Glomerular visceral epithelial cell (primary cell): ENCODE measurements at regions not wholly inside any gene's neighbourhood (a gene's known extent, or its start where the extent isn't known, plus 50 kb on each side); places are given as distances from the start of the nearest gene placed in this dataset.
"Not testable (repeated sequence)": the region's sequence is repeated elsewhere in the genome, so short reads cannot be mapped to it uniquely, and the experiment has no call there.

Source experiments
- DNase-seq: peaks from one replicate; pipeline ENCODE4 v3.0.0-alpha.2; 2016; ENCODE audit errors: extremely low spot score

GRCh38 chr7:131141443-131141967 is 186.2 kb upstream of the MKLN1 start:
- no peak for DNase-seq

- no peak for DNase-seq
Observed at GRCh38 chr7:131143869-131144268, 183.8 kb upstream of the MKLN1 start.

GRCh38 chr7:131145026-131145425 is 182.7 kb upstream of the MKLN1 start:
- DNase-seq: no peak

- no peak for DNase-seq
Observed at GRCh38 chr7:131145770-131146169, 181.9 kb upstream of the MKLN1 start.

GRCh38 chr7:131147604-131148003 is 180.1 kb upstream of the MKLN1 start:
- no peak for DNase-seq

- no peak for DNase-seq
Observed at GRCh38 chr7:131148258-131148657, 179.4 kb upstream of the MKLN1 start.

GRCh38 chr7:131148708-131149428 is 178.8 kb upstream of the MKLN1 start:
- DNase-seq: no peak

GRCh38 chr7:131149429-131149773 is 178.3 kb upstream of the MKLN1 start:
- DNase-seq: no peak

GRCh38 chr7:131149840-131150239 is 177.8 kb upstream of the MKLN1 start:
- DNase-seq: no peak

GRCh38 chr7:131151034-131151433 is 176.6 kb upstream of the MKLN1 start:
- no peak for DNase-seq

GRCh38 chr7:131152766-131153165 is 174.9 kb upstream of the MKLN1 start:
- DNase-seq: no peak

- no peak for DNase-seq
Observed at GRCh38 chr7:131154380-131154779, 173.3 kb upstream of the MKLN1 start.

- DNase-seq: no peak
Observed at GRCh38 chr7:131157530-131158243, 170.0 kb upstream of the MKLN1 start.

GRCh38 chr7:131158244-131158636 is 169.4 kb upstream of the MKLN1 start:
- DNase-seq: not testable (repeated sequence)

- no peak for DNase-seq
Observed at GRCh38 chr7:131159961-131160361, 167.7 kb upstream of the MKLN1 start.

GRCh38 chr7:131161103-131161502 is 166.6 kb upstream of the MKLN1 start:
- no peak for DNase-seq

- DNase-seq: peak; percentile 71
Observed at GRCh38 chr7:131164025-131164925, 163.4 kb upstream of the MKLN1 start.

GRCh38 chr7:131166066-131166465 is 161.6 kb upstream of the MKLN1 start:
- no peak for DNase-seq

GRCh38 chr7:131170440-131171271 is 157.0 kb upstream of the MKLN1 start:
- DNase-seq: no peak

GRCh38 chr7:131173145-131173890 is 154.4 kb upstream of the MKLN1 start:
- DNase-seq: no peak

- no peak for DNase-seq
Observed at GRCh38 chr7:131174391-131174790, 153.3 kb upstream of the MKLN1 start.
